GM19324 (cell line): ENCODE measurements at regions not wholly inside any gene's neighbourhood (a gene's known extent, or its start where the extent isn't known, plus 50 kb on each side); places are given as distances from the start of the nearest gene placed in this dataset.

Experiments
- ATAC-seq: cut with Tn5 transposase; IDR thresholded peaks from one replicate; pipeline ENCODE4 v1.9.1; 2021; ENCODE audit warnings: mild to moderate bottlenecking, moderate library complexity; ENCODE audit not compliant: unreplicated experiment, low FRiP score

DNA sequence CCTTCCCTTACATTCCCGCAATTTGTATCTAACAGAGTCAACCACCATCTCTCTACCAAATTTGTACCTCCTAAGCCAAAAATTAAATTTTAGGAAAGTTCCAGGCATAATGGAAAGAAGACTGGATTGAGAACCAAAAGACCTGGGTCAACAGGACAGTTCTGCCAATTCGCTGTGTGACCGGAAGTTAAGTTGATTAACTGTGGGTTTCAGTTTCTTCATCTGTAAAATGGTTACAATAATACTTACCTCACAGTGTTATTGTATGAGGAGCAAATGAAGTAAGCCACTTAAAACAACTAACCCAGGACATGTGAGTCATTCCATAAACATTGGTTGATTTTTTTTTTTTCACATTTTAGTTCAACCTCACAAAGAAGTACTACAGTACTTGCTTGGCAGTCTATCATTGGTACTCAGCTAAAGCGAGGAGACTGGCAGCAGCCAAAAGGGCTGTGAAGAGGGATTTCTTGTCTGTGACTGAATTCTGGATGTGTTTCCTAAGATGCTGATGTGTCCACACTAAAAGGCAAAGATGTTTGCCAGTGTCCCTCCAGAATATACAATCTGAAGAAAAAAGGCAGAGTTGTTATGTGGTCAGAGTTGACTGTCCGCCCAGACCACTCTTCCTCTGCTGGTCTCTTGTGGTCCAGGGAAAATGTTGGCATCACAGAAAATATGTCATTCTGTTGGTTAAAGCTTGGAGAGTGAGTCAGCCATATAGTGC, 198.6 kb downstream of the TLE1 start:
- no peak for ATAC-seq

DNA sequence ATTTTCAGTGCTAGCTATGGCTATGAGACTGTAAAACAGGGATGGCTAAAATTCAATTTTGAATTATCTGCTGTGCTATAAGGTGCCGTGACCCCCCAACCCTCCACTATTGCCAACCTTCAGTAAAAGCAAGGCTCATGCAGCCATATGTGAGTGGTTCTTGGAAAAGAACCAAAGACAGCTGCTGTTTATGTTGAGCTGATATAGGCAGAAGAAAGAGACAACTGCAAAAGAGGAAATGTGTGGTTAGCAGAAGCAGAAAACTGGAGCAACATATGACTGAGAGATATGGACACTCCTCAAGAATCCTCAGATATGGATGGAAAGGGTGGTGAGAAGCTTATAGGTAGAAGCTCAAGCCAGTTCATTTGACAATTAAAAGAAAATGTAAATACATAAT, 200.3 kb downstream of the TLE1 start:
- no peak for ATAC-seq

DNA sequence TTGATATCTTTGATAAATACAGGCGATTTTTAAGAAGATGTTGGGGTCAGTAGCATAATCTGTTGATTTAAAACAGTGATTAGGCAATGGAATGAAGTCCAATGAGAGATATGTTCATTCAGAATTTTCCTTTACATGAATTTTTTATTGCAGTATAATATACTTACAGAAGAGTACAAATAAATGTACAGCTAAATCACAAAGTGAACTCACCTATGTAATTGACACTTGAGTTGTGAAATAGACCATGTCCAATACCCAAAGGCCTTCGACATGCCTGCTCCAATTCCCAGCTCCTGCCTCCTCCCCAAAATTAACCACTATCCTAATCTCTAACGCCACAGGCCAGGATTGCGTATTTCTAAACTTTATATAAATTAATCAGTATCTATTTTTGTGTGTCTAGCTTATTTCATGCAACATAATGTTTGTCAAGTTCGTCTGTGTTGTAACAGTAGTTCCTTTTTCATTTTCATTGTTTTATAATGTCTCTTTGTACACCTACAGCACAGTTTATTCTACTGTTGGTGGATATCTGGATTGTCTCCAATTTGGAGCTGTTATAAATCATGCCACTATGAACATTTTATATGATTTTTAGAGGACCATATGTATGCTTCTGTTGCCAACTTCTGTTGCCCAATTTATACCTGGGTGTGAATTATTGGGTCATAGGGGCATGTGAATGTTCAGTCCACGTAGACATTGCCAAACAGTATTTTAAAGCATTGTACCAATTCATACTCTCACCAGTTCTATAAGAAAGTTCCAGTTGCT, 208.3 kb downstream of the TLE1 start:
- ATAC-seq: no peak

DNA sequence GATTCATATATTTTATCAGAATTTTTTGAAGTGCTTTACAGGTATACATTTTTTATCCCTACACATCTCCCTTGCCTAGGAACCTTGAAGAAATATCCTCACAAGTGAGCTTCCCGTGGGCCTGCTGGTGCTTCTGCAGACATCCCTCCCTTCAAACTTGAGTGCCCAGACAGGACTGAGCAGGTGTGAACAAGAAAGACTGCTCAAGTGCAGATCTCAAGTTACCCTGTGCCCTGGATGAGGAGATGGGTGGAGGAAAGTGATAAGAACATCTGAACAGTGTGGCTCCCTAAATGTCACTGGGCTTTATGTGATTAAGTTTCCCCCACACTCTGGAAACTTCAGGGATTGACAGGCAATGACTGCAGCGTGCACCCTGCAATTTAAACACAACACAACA, 209.8 kb downstream of the TLE1 start:
- ATAC-seq: no peak

DNA sequence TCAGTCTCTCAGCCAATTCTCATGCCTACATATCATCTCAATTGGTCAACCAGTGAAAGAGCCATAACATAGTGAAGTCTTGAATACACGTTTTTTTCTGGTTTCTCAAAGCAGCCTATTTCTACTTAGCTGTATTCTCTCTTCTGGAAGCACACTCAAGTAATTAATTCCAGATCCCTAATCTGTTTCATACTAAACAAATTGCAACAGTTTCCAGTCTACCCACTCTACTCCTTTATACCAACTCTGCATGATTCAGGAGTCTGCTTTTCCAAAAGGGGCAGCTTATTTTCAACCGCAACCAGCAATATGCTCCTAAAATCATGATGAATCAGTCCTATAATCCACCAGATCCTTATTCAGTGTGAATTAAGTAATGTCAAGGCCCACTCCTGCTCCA, 211.7 kb downstream of the TLE1 start:
- ATAC-seq: no peak

DNA sequence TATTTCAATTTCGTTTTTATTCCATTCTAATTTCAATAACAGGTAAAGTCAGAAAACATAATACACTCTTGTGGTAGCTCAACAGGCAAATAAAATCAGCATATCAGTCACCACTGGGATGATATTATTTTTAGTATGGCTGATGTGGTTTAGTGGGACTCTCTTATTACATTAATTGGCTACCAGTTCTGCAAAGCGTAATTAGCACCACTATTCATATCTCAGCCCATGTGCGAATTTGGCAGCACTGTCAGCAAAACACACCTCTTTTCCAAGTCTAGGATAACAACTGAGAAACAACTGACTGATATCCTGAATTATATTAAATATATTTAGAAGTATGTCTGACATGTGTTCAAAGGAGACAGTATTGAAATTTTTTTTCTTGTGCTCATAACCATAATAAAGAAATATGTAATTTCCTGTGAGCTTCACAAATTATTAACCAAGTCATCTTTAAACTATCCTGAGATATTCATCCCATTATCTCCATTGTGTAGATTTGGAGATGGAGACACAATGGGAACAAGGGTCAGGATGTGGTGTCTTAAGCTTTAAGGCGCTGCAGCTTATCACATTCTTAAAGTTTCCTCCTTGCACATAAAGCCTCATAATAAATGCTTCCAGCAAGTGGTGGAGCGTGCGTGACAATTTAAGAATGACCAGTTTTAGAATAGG, 212.4 kb downstream of the TLE1 start:
- ATAC-seq: no peak

DNA sequence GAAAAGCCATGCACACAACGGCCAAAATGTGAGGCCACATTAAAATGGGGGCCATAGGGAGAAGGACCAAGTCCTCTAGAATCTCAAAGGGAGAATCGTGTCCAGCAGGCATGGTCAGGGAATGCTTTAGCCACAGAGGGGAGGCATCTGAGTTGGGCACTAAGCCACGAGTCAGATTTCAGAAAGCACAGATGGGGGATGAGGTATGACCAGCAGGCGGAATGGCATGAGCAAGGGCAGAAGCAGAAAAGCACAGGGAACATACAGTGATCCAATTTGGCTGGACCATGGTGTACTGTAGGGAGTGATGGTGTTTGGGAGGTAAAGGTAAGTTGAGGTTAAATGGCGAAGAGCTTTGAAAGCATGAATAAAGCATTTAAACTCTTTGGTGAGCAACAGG, 214.6 kb downstream of the TLE1 start:
- ATAC-seq: no peak

DNA sequence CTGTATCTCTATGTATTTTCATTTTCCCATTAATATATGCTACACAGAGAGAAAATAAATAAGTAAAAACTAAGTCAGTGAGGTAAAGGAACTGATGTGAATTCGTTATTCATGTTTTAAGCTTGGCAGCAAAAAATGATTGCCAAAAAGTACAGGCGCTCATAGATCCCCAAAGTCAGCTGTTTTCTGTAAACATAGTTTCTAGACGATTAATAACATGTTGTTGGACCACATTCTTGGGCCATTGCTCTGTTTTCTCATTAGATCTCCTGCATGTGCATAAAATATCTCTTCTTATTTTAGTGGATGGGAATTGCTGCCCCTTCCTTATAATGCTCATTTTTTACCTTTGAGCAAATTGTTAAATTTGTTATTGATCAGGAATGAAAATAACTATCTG, 215.2 kb downstream of the TLE1 start:
- no peak for ATAC-seq

DNA sequence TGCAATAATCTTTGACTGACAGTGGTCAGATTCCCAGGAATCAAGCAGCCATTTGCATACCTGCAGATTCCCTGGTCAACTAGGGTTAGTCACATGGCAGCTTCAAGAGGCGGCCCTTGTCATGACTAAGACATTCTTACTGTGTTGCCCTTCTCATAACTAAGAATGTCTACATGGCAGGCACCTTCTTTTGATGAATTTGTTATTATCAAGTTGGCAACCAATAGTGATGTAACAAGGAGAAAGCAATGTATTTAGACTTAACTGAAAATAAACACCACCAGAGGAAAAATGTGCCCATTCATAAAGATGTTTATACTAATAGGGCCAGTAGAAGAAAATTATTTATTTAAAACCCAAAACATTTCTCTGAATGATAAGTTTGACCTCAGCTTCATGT, 215.6 kb downstream of the TLE1 start:
- no peak for ATAC-seq

DNA sequence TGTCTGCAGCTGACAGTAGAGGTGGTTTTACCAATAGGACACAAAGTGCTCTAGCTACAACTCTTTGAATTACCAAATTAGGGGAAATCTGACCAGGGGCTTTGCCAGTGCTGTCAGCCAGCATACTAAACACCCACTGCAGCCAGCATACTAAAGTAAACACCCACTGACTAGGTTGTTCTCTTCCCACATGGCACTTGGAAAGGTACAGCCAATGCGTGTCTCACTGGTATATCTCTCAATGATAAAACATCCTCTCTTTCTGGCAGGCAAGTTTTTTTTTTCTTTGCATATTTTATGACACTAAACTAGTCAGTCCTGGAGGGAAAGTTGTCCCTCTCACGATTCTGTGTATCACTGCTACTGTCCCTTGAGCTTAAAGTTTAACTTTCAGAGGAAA, 216.1 kb downstream of the TLE1 start:
- no peak for ATAC-seq

DNA sequence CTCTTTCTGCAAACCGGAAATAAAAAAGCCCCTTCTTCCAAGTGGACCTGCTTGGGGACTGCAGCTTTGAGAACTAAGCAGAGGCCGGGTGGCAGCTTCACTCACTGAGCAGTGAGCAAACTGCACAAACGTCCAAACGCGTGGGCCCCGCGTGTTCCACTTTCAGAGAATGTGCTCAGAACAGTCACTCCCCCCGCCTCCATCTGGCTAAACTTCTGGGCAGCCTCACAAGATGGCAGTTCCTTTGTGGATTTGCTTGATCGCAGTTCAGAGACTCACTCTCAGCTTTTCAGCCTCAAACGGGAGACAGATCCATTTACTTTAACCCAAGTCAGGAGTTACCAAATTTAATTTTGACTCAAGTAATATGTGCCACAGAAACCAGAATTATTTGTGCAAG, 216.6 kb downstream of the TLE1 start:
- ATAC-seq: no peak

DNA sequence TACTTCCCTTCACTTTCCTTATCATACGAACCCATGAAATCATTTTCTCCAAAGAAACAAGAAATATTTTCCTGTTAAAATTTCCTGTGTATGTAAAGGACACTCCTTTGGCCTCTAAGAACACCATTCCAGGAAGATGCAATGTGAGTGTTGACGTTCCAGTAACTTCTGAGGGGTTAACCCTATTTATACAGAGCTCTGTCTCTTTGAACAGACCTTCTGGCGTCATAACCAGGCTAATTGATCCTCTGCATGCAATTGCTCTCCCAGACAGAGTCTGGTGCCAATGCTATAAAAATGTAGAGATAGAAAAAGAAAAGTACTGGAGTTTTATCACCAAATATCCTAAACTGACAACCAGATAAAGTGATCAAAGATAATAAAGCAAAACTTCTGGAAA, 218.5 kb downstream of the TLE1 start:
- no peak for ATAC-seq

DNA sequence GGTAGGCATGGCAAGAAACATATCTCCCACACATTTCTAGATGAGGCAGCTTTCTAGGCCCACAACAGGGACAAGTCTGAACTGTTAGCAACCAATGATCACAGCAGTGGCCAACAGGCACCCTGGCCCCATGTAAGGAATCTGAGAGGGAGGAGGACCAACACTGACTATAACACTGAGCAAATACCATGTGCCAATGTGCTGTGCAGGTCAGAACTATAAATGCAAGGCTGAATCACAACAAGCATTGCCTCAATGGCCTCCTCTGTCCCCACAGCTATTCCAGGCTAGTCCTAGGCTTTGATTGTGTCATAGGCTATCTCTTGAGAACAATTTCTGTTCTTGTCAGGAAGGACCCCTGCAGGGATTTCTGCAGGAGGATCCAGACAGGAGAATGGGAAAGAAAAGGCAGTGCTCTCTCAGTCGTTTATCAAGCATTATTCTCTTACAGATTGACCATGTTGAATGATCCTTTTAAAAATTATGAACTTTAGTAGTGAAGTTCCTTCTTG, 221.2 kb downstream of the TLE1 start:
- ATAC-seq: no peak

DNA sequence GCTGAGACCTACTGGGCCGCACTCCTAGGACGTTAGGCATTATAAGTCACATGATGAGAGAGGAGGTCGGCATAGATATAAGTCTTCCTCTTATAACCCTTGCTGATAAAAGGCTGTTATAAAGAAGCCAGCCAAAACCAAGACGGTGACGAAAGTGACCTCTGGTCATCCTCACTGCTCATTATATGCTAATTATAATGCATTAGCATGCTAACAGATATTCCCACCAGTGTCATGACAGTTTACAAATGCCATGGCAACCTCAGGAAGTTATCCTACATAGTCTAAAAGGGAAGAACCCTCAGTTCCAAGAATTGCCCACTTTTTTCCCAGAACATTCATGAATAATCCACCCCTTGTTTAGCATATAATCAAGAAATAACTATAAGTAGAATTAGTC, 222.4 kb downstream of the TLE1 start:
- ATAC-seq: no peak

DNA sequence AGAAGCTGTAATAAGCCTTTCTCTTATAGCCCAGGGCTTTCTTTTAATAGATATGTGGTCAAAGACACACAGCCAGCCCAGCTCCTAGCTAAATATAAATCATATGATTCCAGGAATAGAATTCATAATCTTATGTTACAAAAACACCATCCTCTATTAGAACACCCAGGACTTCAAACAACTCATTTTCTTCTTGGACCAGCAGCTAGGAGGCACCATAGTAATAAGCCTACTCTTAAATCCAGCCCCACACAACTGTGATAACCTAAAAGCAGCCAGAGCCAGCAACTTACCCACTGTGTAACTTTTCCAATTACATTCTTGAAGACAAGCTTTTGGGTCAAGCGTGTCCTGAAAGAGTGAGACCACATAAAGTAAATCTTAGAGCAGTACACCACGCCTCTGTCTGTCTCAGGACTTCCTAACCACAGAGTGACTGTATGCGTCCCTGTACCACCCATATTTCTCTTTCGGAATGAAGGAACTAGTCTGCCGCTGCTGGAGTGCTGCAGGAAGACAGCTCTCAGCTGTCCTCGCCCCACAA, 223.8 kb downstream of the TLE1 start:
- no peak for ATAC-seq

DNA sequence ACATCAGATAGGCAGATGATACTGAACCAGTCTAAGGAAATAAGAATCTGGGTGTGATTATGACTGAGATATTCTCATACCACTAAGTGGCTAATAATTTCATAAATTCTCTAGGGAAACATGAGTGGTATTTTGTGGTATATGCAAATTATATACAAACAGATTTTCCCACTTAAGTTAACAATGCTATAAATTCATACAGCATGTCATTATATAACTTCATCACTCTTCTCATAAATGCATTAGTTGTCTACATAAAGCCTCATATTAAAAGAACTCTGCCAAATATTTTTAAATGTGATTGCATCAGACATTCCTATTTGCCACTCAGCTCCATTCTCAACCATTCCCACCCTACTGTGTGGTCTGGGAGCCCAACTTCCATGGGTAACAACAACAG, 226.5 kb downstream of the TLE1 start:
- no peak for ATAC-seq

DNA sequence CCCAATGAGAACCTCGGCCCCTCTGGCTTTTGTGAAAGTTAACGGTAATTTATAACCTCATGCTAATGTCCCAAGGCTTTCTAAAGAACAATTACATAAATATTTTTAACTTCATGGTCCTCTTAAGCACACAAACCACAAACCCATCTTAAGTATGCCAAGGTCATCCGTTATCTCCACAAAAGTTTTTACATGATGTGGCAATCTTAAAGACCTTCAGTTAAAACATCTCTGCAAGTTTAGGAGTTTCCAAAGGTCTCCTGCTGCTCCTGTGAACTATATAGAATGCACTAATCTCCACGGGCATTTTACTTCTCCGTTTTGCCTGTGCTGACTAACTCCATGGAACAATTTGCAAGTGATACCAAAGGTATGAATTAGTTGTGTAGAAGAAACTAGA, 228.2 kb downstream of the TLE1 start:
- ATAC-seq: no peak

DNA sequence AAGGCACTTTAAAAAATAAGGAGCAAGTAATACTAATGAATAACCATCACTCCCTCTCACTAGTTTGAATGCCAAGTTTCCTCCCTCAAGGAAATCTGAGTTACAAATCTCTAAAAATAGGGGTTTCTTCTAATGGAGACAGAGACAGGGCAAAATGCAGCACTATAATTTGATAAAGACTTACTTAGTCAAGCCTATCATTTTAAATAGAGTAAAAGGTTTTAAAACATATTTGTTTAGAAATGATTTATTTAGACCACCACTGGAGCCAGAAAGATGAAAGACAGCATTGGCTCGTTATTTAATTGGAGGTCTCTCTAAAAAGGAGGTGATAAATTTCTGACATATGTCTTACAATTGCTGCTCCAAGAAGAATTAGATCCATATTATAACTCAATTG, 228.7 kb downstream of the TLE1 start:
- ATAC-seq: no peak

DNA sequence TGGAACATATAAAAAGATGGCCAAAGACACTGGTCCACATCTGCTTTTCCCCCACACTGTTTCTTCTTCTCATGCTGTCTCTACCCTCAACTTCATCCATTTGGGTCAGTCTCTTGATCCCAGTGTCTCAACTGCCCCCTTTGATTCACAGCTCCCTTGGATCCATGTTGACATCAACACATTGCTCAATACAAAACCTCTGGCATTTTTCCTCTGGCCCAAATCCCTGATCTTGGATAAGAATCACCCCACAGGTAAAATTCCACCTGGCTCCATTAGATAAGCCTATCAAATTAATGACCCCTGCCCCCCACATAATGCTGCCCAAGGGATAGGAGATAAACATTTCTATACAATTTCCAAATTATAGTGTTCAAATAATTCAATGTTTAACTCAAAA, 229.8 kb downstream of the TLE1 start:
- ATAC-seq: no peak

DNA sequence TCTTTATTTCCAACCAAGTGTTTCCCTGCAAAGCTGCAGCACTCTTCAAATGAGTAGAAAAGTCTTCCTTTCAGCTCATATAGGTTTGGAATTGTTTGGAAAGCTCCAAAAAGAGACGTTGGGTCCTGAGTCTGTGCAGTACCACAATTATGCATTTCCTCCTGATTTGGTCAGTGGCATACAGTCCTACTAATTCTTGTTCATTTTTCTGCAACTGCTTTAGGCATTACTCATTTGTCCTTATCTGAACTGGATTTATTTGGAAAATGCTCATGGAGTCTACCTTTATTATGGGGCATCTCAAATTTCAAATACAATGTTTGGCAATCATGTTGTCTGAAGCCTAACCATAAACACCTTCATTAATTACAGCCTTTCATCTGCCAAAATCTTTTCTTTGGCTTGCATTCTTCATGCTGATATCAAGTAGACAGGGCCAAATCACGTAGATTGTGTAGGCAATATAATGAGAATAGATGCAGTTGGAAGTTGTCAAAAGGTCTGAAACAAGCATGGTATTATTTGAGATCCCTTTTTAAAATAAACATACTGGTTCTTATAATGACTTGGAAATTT, 232.8 kb downstream of the TLE1 start:
- ATAC-seq: no peak
